CD14-positive monocyte (primary cell): ENCODE measurements at regions not wholly inside any gene's neighbourhood (a gene's known extent, or its start where the extent isn't known, plus 50 kb on each side); places are given as distances from the start of the nearest gene placed in this dataset.

ENCODE experiments used
- DNase-seq, 3 donors: peaks; one replicate each; pipeline ENCODE4 v3.0.0-alpha.2; 2011 to 2022
- H2AFZ ChIP-seq: 2 replicates; pipeline ENCODE4 v1.6.0; 2012; ENCODE audit warnings: mild to moderate bottlenecking, low read depth, low read length, inconsistent platforms; ENCODE audit not compliant: insufficient read depth, poor library complexity, severe bottlenecking
- H3K27ac ChIP-seq, 2 donors: 1 replicate in 1 of 2; 2 replicates in 1 of 2; pipeline ENCODE4 v1.5.1; 2012 to 2013; ENCODE audit warnings: low read length in 2 of 2, control low read depth in 1 of 2, inconsistent platforms in 1 of 2, low read depth in 1 of 2, mild to moderate bottlenecking in 1 of 2
- H3K27me3 ChIP-seq, 2 donors: one replicate each; pipeline versions ENCODE4 v1.6.0 to v1.6.1; 2011 to 2013; ENCODE audit warnings: low read length in 2 of 2; ENCODE audit not compliant: control insufficient read depth in 2 of 2, insufficient read depth in 2 of 2
- H3K36me3 ChIP-seq, 2 donors: replicated peaks in 1 of 2; 1 replicate in 1 of 2; 2 replicates in 1 of 2; pipeline versions ENCODE4 v1.5.1 to v1.6.1; 2012 to 2013; ENCODE audit warnings: low read length in 2 of 2, control low read depth in 1 of 2, inconsistent platforms in 1 of 2, mild to moderate bottlenecking in 1 of 2; ENCODE audit not compliant: insufficient read depth in 2 of 2, control insufficient read depth in 1 of 2
- H3K4me1 ChIP-seq, 2 donors: 1 replicate in 1 of 2; 2 replicates in 1 of 2; pipeline versions ENCODE4 v1.5.1 to v1.6.1; 2012 to 2013; ENCODE audit warnings: low read length in 2 of 2, control low read depth in 1 of 2, inconsistent platforms in 1 of 2, mild to moderate bottlenecking in 1 of 2, moderate library complexity in 1 of 2; ENCODE audit not compliant: insufficient read depth in 2 of 2, control insufficient read depth in 1 of 2
- H3K4me2 ChIP-seq: replicated peaks from 2 replicates; pipeline ENCODE3; 2012; ENCODE audit warnings: low read length, moderate library complexity, mild to moderate bottlenecking; ENCODE audit not compliant: poor library complexity, severe bottlenecking; ENCODE audit errors: extremely low read depth
- H3K4me3 ChIP-seq, 3 experiments: fragments of 200-600 bp in 1 of 3; sonication (generic) in 1 of 3; replicated peaks in 1 of 3; 1 replicate in 2 of 3; 2 replicates in 1 of 3; pipeline ENCODE4 v1.5.1; 2011 to 2013; ENCODE audit warnings: low read length in 3 of 3, mild to moderate bottlenecking in 3 of 3, control low read depth in 2 of 3, low read depth in 2 of 3, inconsistent platforms in 1 of 3, moderate library complexity in 1 of 3
- H3K79me2 ChIP-seq: 2 replicates; pipeline ENCODE4 v1.6.0; 2012; ENCODE audit warnings: mild to moderate bottlenecking, control low read depth, inconsistent platforms, low read length, moderate library complexity; ENCODE audit not compliant: insufficient read depth
- H3K9ac ChIP-seq: 2 replicates; pipeline ENCODE4 v1.6.0; 2017; ENCODE audit warnings: low read length, mild to moderate bottlenecking; ENCODE audit not compliant: insufficient read depth, poor library complexity, severe bottlenecking
- H3K9me3 ChIP-seq, 2 donors: replicated peaks in 1 of 2; 1 replicate in 1 of 2; 2 replicates in 1 of 2; pipeline versions ENCODE4 v1.5.1 to v1.6.1; 2012 to 2013; ENCODE audit warnings: low read length in 2 of 2, control low read depth in 1 of 2; ENCODE audit not compliant: control insufficient read depth in 1 of 2, insufficient read depth in 1 of 2
- H4K20me1 ChIP-seq: 2 replicates; pipeline ENCODE4 v1.6.0; 2012; ENCODE audit warnings: mild to moderate bottlenecking, low read length, control low read depth, moderate library complexity; ENCODE audit not compliant: insufficient read depth
- H3K27ac Mint-ChIP-seq, 7 donors: one replicate each; pipeline ENCODE4 v1.8.0; 2020; ENCODE audit warnings: mild to moderate bottlenecking in 7 of 7, mixed read lengths in 7 of 7, moderate library complexity in 6 of 7, inconsistent platforms in 2 of 7
- H3K27me3 Mint-ChIP-seq, 3 donors: one replicate each; pipeline ENCODE4 v1.8.0; 2021 to 2022; ENCODE audit warnings: low read depth in 3 of 3, mild to moderate bottlenecking in 3 of 3, mixed read lengths in 3 of 3, moderate library complexity in 3 of 3, inconsistent platforms in 1 of 3
- H3K36me3 Mint-ChIP-seq, 2 donors: one replicate each; pipeline ENCODE4 v1.8.0; 2020; ENCODE audit warnings: mixed read lengths in 2 of 2, inconsistent platforms in 1 of 2, mild to moderate bottlenecking in 1 of 2
- H3K4me1 Mint-ChIP-seq: one replicate; pipeline ENCODE4 v1.8.0; 2020; ENCODE audit warnings: mild to moderate bottlenecking, mixed read lengths
- H3K4me3 Mint-ChIP-seq, 2 donors: one replicate each; pipeline ENCODE4 v1.8.0; 2020; ENCODE audit warnings: mild to moderate bottlenecking in 2 of 2, mixed read lengths in 2 of 2, moderate library complexity in 1 of 2
- H3K9me3 Mint-ChIP-seq, 7 donors: one replicate each; pipeline ENCODE4 v1.8.0; 2020 to 2022; ENCODE audit warnings: mixed read lengths in 7 of 7, mild to moderate bottlenecking in 6 of 7, moderate library complexity in 6 of 7, inconsistent platforms in 2 of 7
- WGBS: methylation state at CpG from one replicate; pipeline ENCODE4 v1.1.5; 2013; ENCODE audit warnings: missing lambda C conversion rate; ENCODE audit not compliant: insufficient coverage; 5-methylcytosine and 5-hydroxymethylcytosine counted together
- intact Hi-C, 2 donors: fragments of 100-400 bp; cut with micrococcal nuclease; formaldehyde crosslinking; loops; one replicate each; pipeline versions ENCODE4 v1.15.0 to v1.15.1; 2023
- TF ChIP-seq, protein P1 (sequence below): fragments of 200-600 bp; IDR thresholded peaks from one replicate; pipeline ENCODE4 v1.8.0; 2022; ENCODE audit warnings: antibody characterized with exemption, mild to moderate bottlenecking

DNA sequence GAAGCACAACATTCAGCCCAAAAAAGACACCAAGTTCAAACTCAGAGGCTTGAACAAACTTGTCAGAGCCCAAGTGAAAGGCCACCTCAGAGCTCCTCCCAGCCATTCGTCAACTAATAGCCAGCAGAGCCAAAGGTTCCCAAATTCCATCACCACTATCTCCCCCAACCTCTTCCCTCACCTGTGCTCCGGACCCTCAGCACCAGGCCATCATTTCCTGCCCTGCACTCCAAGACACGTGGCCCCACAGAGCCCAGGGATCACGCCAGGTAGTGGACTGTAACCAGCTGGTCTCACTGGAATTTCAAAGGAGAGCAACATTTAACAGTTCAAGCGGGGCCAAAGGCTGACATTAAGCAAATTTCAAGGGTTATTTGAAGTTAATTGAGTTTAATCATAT, 245.2 kb upstream of the IGF1R start:
- no peaks in the 10 kb centered on the region for H3K4me1 Mint-ChIP-seq
- no peak for DNase-seq
- no peaks in the 10 kb centered on the region for H3K27me3 ChIP-seq
- no peak overlapping the region for H3K9ac ChIP-seq
- no peak overlapping the region for H3K4me3 ChIP-seq
- no peak overlapping the region for H3K27ac Mint-ChIP-seq
- no peak overlapping the region for H3K4me2 ChIP-seq
- H3K4me1 ChIP-seq: no peaks in the 10 kb centered on the region
- H4K20me1 ChIP-seq: no peaks in the 10 kb centered on the region
- H3K27me3 Mint-ChIP-seq: peaks cover 3 to 16% (median 4%) of the 10 kb centered on the region in 3 donors
- H3K9me3 ChIP-seq: no peaks in the 10 kb centered on the region
- H3K36me3 Mint-ChIP-seq: no peaks in the 10 kb centered on the region
- peaks cover 0 to 4% (median 0%) of the 10 kb centered on the region in 7 donors for H3K9me3 Mint-ChIP-seq
- WGBS: 92% methylated on average over 1 of the region's 5 CpGs
- no peak overlapping the region for H3K27ac ChIP-seq
- no peak overlapping the region for H2AFZ ChIP-seq
- H3K36me3 ChIP-seq: no peaks in the 10 kb centered on the region
- no peaks in the 10 kb centered on the region for H3K79me2 ChIP-seq
- intact Hi-C loops: no loop called here
- H3K4me3 Mint-ChIP-seq: no peak overlapping the region
- TF ChIP-seq, protein P1, sequence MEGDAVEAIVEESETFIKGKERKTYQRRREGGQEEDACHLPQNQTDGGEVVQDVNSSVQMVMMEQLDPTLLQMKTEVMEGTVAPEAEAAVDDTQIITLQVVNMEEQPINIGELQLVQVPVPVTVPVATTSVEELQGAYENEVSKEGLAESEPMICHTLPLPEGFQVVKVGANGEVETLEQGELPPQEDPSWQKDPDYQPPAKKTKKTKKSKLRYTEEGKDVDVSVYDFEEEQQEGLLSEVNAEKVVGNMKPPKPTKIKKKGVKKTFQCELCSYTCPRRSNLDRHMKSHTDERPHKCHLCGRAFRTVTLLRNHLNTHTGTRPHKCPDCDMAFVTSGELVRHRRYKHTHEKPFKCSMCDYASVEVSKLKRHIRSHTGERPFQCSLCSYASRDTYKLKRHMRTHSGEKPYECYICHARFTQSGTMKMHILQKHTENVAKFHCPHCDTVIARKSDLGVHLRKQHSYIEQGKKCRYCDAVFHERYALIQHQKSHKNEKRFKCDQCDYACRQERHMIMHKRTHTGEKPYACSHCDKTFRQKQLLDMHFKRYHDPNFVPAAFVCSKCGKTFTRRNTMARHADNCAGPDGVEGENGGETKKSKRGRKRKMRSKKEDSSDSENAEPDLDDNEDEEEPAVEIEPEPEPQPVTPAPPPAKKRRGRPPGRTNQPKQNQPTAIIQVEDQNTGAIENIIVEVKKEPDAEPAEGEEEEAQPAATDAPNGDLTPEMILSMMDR: no peak

DNA sequence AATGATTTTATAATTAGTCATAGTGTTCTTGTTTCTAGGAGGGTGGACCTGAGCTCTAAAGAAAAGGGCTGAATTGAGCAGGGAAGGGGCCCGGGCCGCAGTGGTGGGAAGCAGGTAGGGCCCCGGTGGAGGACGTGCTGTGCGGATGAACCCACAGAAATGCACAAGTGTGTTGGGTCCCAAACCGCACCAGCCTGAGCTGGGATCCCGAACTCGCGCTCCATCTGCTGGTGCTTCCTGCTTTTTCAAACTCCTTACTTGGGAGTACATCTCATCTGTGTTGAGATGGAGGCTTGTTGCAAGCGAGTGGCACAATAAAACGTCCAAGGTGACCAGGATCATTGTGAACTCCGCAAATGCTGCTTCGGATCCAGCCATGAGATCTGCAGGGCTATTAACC, 244.8 kb upstream of the IGF1R start:
- Mint-ChIP-seq H3K4me1 (no peaks in the 10 kb centered on the region), H3K4me3 (no peak overlapping the region), H3K9me3 (peaks cover 0 to 4% (median 0%) of the 10 kb centered on the region in 7 donors), H3K36me3 (no peaks in the 10 kb centered on the region), H3K27me3 (peaks cover 3 to 16% (median 4%) of the 10 kb centered on the region in 3 donors), H3K27ac (no peak overlapping the region)
- no peaks in the 10 kb centered on the region for H4K20me1 ChIP-seq
- no peaks in the 10 kb centered on the region for H3K79me2 ChIP-seq
- intact Hi-C loops: no loop called here
- H3K4me3 ChIP-seq: no peak overlapping the region
- WGBS: 94% methylated on average over 13 of the region's 13 CpGs
- H3K27me3 ChIP-seq: no peaks in the 10 kb centered on the region
- no peaks in the 10 kb centered on the region for H3K4me1 ChIP-seq
- no peak overlapping the region for H3K4me2 ChIP-seq
- TF ChIP-seq, protein P1: no peak
- H3K9me3 ChIP-seq: no peaks in the 10 kb centered on the region
- H3K36me3 ChIP-seq: no peaks in the 10 kb centered on the region
- H3K9ac ChIP-seq: no peak overlapping the region
- H3K27ac ChIP-seq: no peak overlapping the region
- no peak overlapping the region for H2AFZ ChIP-seq
- no peak for DNase-seq
